BLaER1 treated with 17β-estradiol and CSF1 and Interleukin-3, amounts not matched to agents 10 nM and 100 nM (cell line): ENCODE measurements at regions not wholly inside any gene's neighbourhood (a gene's known extent, or its start where the extent isn't known, plus 50 kb on each side); places are given as distances from the start of the nearest gene placed in this dataset.

Experiments
- H3K27ac ChIP-seq, 11 experiments: shearing (Covaris generic); formaldehyde crosslinking; 2 replicates each; pipeline ENCODE4 v1.8.1; 2022
- H3K27me3 ChIP-seq, 11 experiments: shearing (Covaris generic); formaldehyde crosslinking; 2 replicates each; pipeline ENCODE4 v1.8.1; 2022
- H3K36me3 ChIP-seq, 11 experiments: shearing (Covaris generic); formaldehyde crosslinking; 2 replicates each; pipeline ENCODE4 v1.8.1; 2022
- H3K4me1 ChIP-seq, 10 experiments: shearing (Covaris generic); formaldehyde crosslinking; 2 replicates each; pipeline ENCODE4 v1.8.1; 2022
- H3K4me2 ChIP-seq, 11 experiments: shearing (Covaris generic); formaldehyde crosslinking; 2 replicates each; pipeline ENCODE4 v1.8.1; 2022
- H3K4me3 ChIP-seq, 10 experiments: shearing (Covaris generic); formaldehyde crosslinking; 2 replicates each; pipeline ENCODE4 v1.8.1; 2022
- H3K9ac ChIP-seq, 11 experiments: shearing (Covaris generic); formaldehyde crosslinking; 2 replicates each; pipeline ENCODE4 v1.8.1; 2022
- H3K9me3 ChIP-seq, 11 experiments: shearing (Covaris generic); formaldehyde crosslinking; replicated peaks in 1 of 11; 2 replicates each; pipeline ENCODE4 v1.8.1; 2022
- H4K20me1 ChIP-seq, 11 experiments: shearing (Covaris generic); formaldehyde crosslinking; 2 replicates each; pipeline ENCODE4 v1.8.1; 2022
- Cebpa-rat ChIP-seq, 11 experiments: shearing (Covaris generic); IDR thresholded peaks; 2 replicates each; pipeline ENCODE4 v1.8.1; 2022

- no peak overlapping the region for H3K4me2 ChIP-seq
- no peaks in the 10 kb centered on the region for H3K9me3 ChIP-seq
- no peaks in the 10 kb centered on the region for H4K20me1 ChIP-seq
- no peaks in the 10 kb centered on the region for H3K4me1 ChIP-seq
- no peak for TF ChIP-seq Cebpa-rat (IDR thresholded peaks at IDR 0.05)
- H3K9ac ChIP-seq: no peak overlapping the region
- no peaks in the 10 kb centered on the region for H3K36me3 ChIP-seq
- H3K27ac ChIP-seq: no peak overlapping the region
- no peak overlapping the region for H3K4me3 ChIP-seq
- H3K27me3 ChIP-seq: no peaks in the 10 kb centered on the region
These were observed 417.9 kb upstream of the ACTBL2 start for GRCh38 chr5:57900381-57900944.

GRCh38 chr5:57896576-57896975 lies 414.0 kb upstream of the ACTBL2 start:
- Histone ChIP-seq H3K27me3 (no peaks in the 10 kb centered on the region), H4K20me1 (no peaks in the 10 kb centered on the region), H3K27ac (no peak overlapping the region), H3K4me3 (no peak overlapping the region), H3K4me2 (no peak overlapping the region), H3K4me1 (no peaks in the 10 kb centered on the region), H3K36me3 (no peaks in the 10 kb centered on the region), H3K9me3 (no peaks in the 10 kb centered on the region), H3K9ac (no peak overlapping the region)
- TF ChIP-seq Cebpa-rat (IDR thresholded peaks at IDR 0.05): no peak

GRCh38 chr5:57895766-57896165 lies 413.2 kb upstream of the ACTBL2 start:
- TF ChIP-seq Cebpa-rat (IDR thresholded peaks at IDR 0.05): no peak
- Histone ChIP-seq H3K4me1 (no peaks in the 10 kb centered on the region), H3K27me3 (no peaks in the 10 kb centered on the region), H3K36me3 (no peaks in the 10 kb centered on the region), H3K4me2 (no peak overlapping the region), H3K9ac (no peak overlapping the region), H3K4me3 (no peak overlapping the region), H4K20me1 (no peaks in the 10 kb centered on the region), H3K27ac (no peak overlapping the region), H3K9me3 (no peaks in the 10 kb centered on the region)

GRCh38 chr5:57893926-57894325 lies 411.3 kb upstream of the ACTBL2 start:
- Histone ChIP-seq H3K36me3 (no peaks in the 10 kb centered on the region), H3K4me3 (no peak overlapping the region), H3K9me3 (no peaks in the 10 kb centered on the region), H3K4me1 (no peaks in the 10 kb centered on the region), H3K4me2 (no peak overlapping the region), H3K27ac (no peak overlapping the region), H4K20me1 (no peaks in the 10 kb centered on the region), H3K27me3 (no peaks in the 10 kb centered on the region), H3K9ac (no peak overlapping the region)
- TF ChIP-seq Cebpa-rat (IDR thresholded peaks at IDR 0.05): no peak

DNA sequence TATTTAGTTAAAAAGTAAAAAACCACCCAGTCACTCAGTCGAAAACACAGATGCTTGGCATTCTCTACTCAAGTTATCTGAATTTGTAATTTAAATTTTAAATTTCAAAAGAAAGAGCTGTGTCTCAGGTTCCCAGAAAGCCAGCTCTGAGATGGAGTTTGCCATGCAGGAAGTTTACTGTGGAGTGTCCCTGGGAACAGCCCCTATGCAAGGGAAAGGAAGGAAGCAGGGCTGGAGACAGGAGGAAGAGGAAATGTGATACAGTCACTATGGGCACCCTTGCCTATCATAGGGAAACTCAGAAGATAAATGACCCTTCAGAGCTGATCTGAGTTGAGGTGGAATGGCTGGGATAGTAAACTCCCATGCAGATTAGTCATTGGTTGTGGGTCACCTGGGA lies 408.8 kb upstream of the ACTBL2 start:
- no peak for TF ChIP-seq Cebpa-rat (IDR thresholded peaks at IDR 0.05)
- H3K36me3 ChIP-seq: no peaks in the 10 kb centered on the region
- no peaks in the 10 kb centered on the region for H3K27me3 ChIP-seq
- no peaks in the 10 kb centered on the region for H3K9me3 ChIP-seq
- no peaks in the 10 kb centered on the region for H4K20me1 ChIP-seq
- H3K9ac ChIP-seq: no peak overlapping the region
- H3K27ac ChIP-seq: no peak overlapping the region
- H3K4me2 ChIP-seq: no peak overlapping the region
- H3K4me3 ChIP-seq: no peak overlapping the region
- no peaks in the 10 kb centered on the region for H3K4me1 ChIP-seq

GRCh38 chr5:57889558-57889957 lies 406.9 kb upstream of the ACTBL2 start:
- Histone ChIP-seq H3K4me2 (no peak overlapping the region), H3K27me3 (no peaks in the 10 kb centered on the region), H3K36me3 (no peaks in the 10 kb centered on the region), H4K20me1 (no peaks in the 10 kb centered on the region), H3K27ac (no peak overlapping the region), H3K9ac (no peak overlapping the region), H3K9me3 (no peaks in the 10 kb centered on the region), H3K4me1 (no peaks in the 10 kb centered on the region), H3K4me3 (no peak overlapping the region)
- no peak for TF ChIP-seq Cebpa-rat (IDR thresholded peaks at IDR 0.05)

GRCh38 chr5:57887851-57888621 lies 405.4 kb upstream of the ACTBL2 start:
- Histone ChIP-seq H3K4me1 (no peaks in the 10 kb centered on the region), H4K20me1 (no peaks in the 10 kb centered on the region), H3K9me3 (no peaks in the 10 kb centered on the region), H3K36me3 (no peaks in the 10 kb centered on the region), H3K27ac (no peak overlapping the region), H3K9ac (no peak overlapping the region), H3K4me3 (no peak overlapping the region), H3K27me3 (no peaks in the 10 kb centered on the region), H3K4me2 (no peak overlapping the region)
- no peak for TF ChIP-seq Cebpa-rat (IDR thresholded peaks at IDR 0.05)

DNA sequence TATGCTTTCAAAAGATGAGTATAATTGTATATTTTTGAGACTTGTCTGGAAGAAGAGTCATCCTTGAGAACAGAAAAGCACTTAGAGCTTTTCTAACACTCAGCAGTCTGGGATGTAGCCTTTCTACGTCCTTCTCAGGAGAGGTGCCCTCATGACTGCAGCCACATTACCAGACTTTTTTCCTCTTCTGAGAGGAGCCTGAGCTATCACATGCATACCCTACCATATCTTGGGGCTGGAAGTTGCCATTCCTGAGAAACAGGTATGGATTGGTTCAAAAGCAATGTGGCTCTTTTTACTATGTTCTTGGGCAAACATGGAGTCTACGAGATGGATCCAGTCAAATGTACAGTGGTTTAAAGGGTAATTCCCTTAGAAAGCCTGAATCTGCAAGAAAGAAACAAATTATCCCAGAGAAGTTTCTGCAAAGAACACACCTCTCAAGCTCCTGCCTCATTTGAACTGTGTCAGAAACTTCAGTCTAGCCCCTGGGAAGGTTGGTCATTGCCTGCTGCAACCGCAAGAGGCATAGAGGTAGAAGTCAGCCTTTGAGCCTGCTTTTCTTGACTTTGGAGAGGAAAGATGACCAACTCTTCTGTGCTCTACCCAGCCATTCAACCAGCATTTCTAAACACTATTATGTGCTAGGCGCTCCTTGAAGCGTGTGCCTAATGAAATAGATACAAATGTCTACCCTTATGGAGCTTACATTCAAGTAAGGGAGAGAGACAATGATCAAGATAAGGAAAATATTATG lies 401.9 kb upstream of the ACTBL2 start:
- Histone ChIP-seq H3K9me3 (no peaks in the 10 kb centered on the region), H3K4me2 (no peak overlapping the region), H4K20me1 (no peaks in the 10 kb centered on the region), H3K9ac (no peak overlapping the region), H3K4me1 (no peaks in the 10 kb centered on the region), H3K27ac (no peak overlapping the region), H3K4me3 (no peak overlapping the region), H3K36me3 (no peaks in the 10 kb centered on the region), H3K27me3 (no peaks in the 10 kb centered on the region)
- no peak for TF ChIP-seq Cebpa-rat (IDR thresholded peaks at IDR 0.05)

- H4K20me1 ChIP-seq: no peaks in the 10 kb centered on the region
- H3K9ac ChIP-seq: no peak overlapping the region
- H3K36me3 ChIP-seq: no peaks in the 10 kb centered on the region
- H3K27ac ChIP-seq: no peak overlapping the region
- no peaks in the 10 kb centered on the region for H3K9me3 ChIP-seq
- no peak for TF ChIP-seq Cebpa-rat (IDR thresholded peaks at IDR 0.05)
- no peaks in the 10 kb centered on the region for H3K4me1 ChIP-seq
- H3K4me2 ChIP-seq: no peak overlapping the region
- no peaks in the 10 kb centered on the region for H3K27me3 ChIP-seq
- no peak overlapping the region for H3K4me3 ChIP-seq
These were observed 397.6 kb upstream of the ACTBL2 start for GRCh38 chr5:57880216-57880615.

- H3K27ac ChIP-seq: no peak overlapping the region
These were observed 395.7 kb upstream of the ACTBL2 start for GRCh38 chr5:57878301-57878722.

More at GRCh38 chr5:57878301-57878722, 395.7 kb upstream of the ACTBL2 start:
- H3K9me3 ChIP-seq: no peaks in the 10 kb centered on the region
- no peaks in the 10 kb centered on the region for H3K4me1 ChIP-seq
- no peak for TF ChIP-seq Cebpa-rat (IDR thresholded peaks at IDR 0.05)
- no peaks in the 10 kb centered on the region for H3K36me3 ChIP-seq
- H3K27me3 ChIP-seq: no peaks in the 10 kb centered on the region
- no peak overlapping the region for H3K9ac ChIP-seq
- H4K20me1 ChIP-seq: no peaks in the 10 kb centered on the region
- no peak overlapping the region for H3K4me2 ChIP-seq
- no peak overlapping the region for H3K4me3 ChIP-seq
